Ovary (tissue), 7 donors: ENCODE measurements at regions not wholly inside any gene's neighbourhood (a gene's known extent, or its start where the extent isn't known, plus 50 kb on each side); places are given as distances from the start of the nearest gene placed in this dataset.

Experiments used
- DNase-seq, 5 donors: peaks; one replicate each; pipeline ENCODE4 v3.0.0-alpha.2; 2019 to 2020
- H3K27ac ChIP-seq, 2 donors: fragments of 200-600 bp; one replicate each; pipeline versions ENCODE4 v1.5.1 to v1.8.0; 2019 to 2022
- H3K27me3 ChIP-seq: fragments of 200-600 bp; one replicate; pipeline ENCODE4 v1.8.0; 2022
- H3K36me3 ChIP-seq: fragments of 200-600 bp; sonication (generic); one replicate; pipeline ENCODE4 v1.5.1; 2019
- H3K4me1 ChIP-seq: one replicate; pipeline ENCODE4 v1.8.1; 2013; ENCODE audit warnings: mild to moderate bottlenecking, moderate library complexity; ENCODE audit not compliant: insufficient read depth
- H3K4me3 ChIP-seq: fragments of 200-600 bp; sonication (generic); one replicate; pipeline ENCODE4 v1.5.1; 2017
- H3K9me3 ChIP-seq, 2 donors: fragments of 200-600 bp in 1 of 2; sonication (generic) in 1 of 2; one replicate each; pipeline versions ENCODE4 v1.5.1 to v1.8.1; 2013 to 2019; ENCODE audit warnings: mild to moderate bottlenecking in 1 of 2, moderate library complexity in 1 of 2
- CTCF ChIP-seq, 3 donors: fragments of 450-650 bp in 2 of 3; fragments of 200-600 bp in 1 of 3; IDR thresholded peaks; one replicate each; pipeline versions ENCODE4 v1.5.1 to v1.8.0; 2016 to 2022; ENCODE audit warnings: antibody characterized with exemption in 3 of 3, mild to moderate bottlenecking in 1 of 3
- EP300 ChIP-seq: sonication (generic); formaldehyde crosslinking; IDR thresholded peaks from one replicate; pipeline ENCODE4 v1.6.1; 2017; ENCODE audit warnings: antibody characterized with exemption
- POLR2A ChIP-seq: fragments of 450-650 bp; IDR thresholded peaks from one replicate; pipeline ENCODE4 v1.6.1; 2017; ENCODE audit warnings: antibody characterized with exemption, mild to moderate bottlenecking, moderate library complexity
- WGBS, 3 donors: extraction: QIAGEN DNeasy Blood & Tissue Kit in 1 of 3; methylation state at CpG; one replicate each; pipeline versions ENCODE4 v1.1.5 to v1.1.7; 2013 to 2017; 5-methylcytosine and 5-hydroxymethylcytosine counted together
- intact Hi-C, 4 donors: fragments of 100-400 bp; cut with DNase I; formaldehyde crosslinking; loops; one replicate each; pipeline versions ENCODE4 v1.11.0 to v1.15.1; 2022 to 2023
- donor health status: DM: no; HTN: no; CAD: no; lungs with moderate emphysema.
- donor health status: DM: no; HTN: no; CAD: no.
- donor health status: Bipolar disorder and iron deficiency.
- donor health status: DM: no; HTN: no; CAD: no.
- donor health status: DM: yes; HTN: yes; CAD: no.

- intact Hi-C loops, result no loop called here
- H3K27ac ChIP-seq, result no peak overlapping the region
- no peaks in the 10 kb centered on the region for H3K27me3 ChIP-seq
- no peak for TF ChIP-seq POLR2A
- TF ChIP-seq EP300, result no peak
- no peak for TF ChIP-seq CTCF (IDR thresholded peaks at IDR 0.05)
- H3K4me1 ChIP-seq, result no peaks in the 10 kb centered on the region
- no peak for DNase-seq
- no peak overlapping the region for H3K4me3 ChIP-seq
- 73 to 80% (median 77%) methylated on average over 12 of the region's 12 CpGs for WGBS, 3 donors
- H3K36me3 ChIP-seq, result no peaks in the 10 kb centered on the region
- H3K9me3 ChIP-seq, result no peaks in the 10 kb centered on the region
Measured at GRCh38 chr1:115179397-115180079, 90.2 kb upstream of the TSPAN2 start.

- Histone ChIP-seq H3K27me3 (no peaks in the 10 kb centered on the region), H3K4me3 (no peak overlapping the region), H3K27ac (no peak overlapping the region), H3K36me3 (no peaks in the 10 kb centered on the region), H3K9me3 (no peaks in the 10 kb centered on the region), H3K4me1 (no peaks in the 10 kb centered on the region)
- TF ChIP-seq CTCF (IDR thresholded peaks at IDR 0.05) (no peak), POLR2A (no peak), EP300 (no peak)
- DNase-seq, result no peak
- WGBS, 3 donors, result 62 to 80% (median 76%) methylated on average over 1 of the region's 1 CpG
- intact Hi-C loops, result no loop called here
Measured at GRCh38 chr1:115176189-115176588, 86.9 kb upstream of the TSPAN2 start.

- intact Hi-C loops, result no loop called here
- WGBS, 3 donors, result 71 to 82% (median 79%) methylated on average over 2 of the region's 2 CpGs
- Histone ChIP-seq H3K9me3 (no peaks in the 10 kb centered on the region), H3K27me3 (no peaks in the 10 kb centered on the region), H3K36me3 (no peaks in the 10 kb centered on the region), H3K4me3 (no peak overlapping the region), H3K4me1 (peaks cover 2% of the 10 kb centered on the region), H3K27ac (no peak overlapping the region)
- DNase-seq, result no peak
- TF ChIP-seq POLR2A (no peak), EP300 (no peak)
Measured at GRCh38 chr1:115175596-115175995, 86.3 kb upstream of the TSPAN2 start.

- Histone ChIP-seq H3K27ac (no peak overlapping the region), H3K27me3 (no peaks in the 10 kb centered on the region), H3K36me3 (no peaks in the 10 kb centered on the region), H3K4me3 (no peak overlapping the region), H3K4me1 (peaks cover 4% of the 10 kb centered on the region), H3K9me3 (no peaks in the 10 kb centered on the region)
- 79 to 85% (median 83%) methylated on average over 1 of the region's 1 CpG for WGBS, 3 donors
- intact Hi-C loops, result no loop called here
- TF ChIP-seq POLR2A, result no peak
- TF ChIP-seq CTCF (IDR thresholded peaks at IDR 0.05), result no peak
- no peak for TF ChIP-seq EP300
- DNase-seq, result no peak
Measured at GRCh38 chr1:115173151-115173550, 83.8 kb upstream of the TSPAN2 start.

GRCh38 chr1:115172270-115172669 is 83.0 kb upstream of the TSPAN2 start:
- no peak for TF ChIP-seq CTCF (IDR thresholded peaks at IDR 0.05)
- TF ChIP-seq POLR2A, result no peak
- TF ChIP-seq EP300, result no peak
- intact Hi-C loops, result no loop called here
- H3K27me3 ChIP-seq, result no peaks in the 10 kb centered on the region
- H3K9me3 ChIP-seq, result no peaks in the 10 kb centered on the region
- WGBS, 3 donors, result 65 to 84% (median 72%) methylated on average over 2 of the region's 2 CpGs
- H3K4me1 ChIP-seq, result peaks cover 4% of the 10 kb centered on the region
- H3K4me3 ChIP-seq, result no peak overlapping the region
- H3K27ac ChIP-seq, result no peak overlapping the region
- no peak for DNase-seq
- H3K36me3 ChIP-seq, result no peaks in the 10 kb centered on the region
